HFFc6 (cell line): ENCODE measurements at regions not wholly inside any gene's neighbourhood (a gene's known extent, or its start where the extent isn't known, plus 50 kb on each side); places are given as distances from the start of the nearest gene placed in this dataset.

Experiments
- DNase-seq: peaks from one replicate; pipeline ENCODE4 v3.0.0-alpha.2; 2018
- H3K27ac Mint-ChIP-seq: 2 replicates; pipeline ENCODE4 v1.8.0; 2020; ENCODE audit warnings: mild to moderate bottlenecking, mixed read lengths
- H3K27me3 Mint-ChIP-seq: 2 replicates; pipeline ENCODE4 v1.8.0; 2021; ENCODE audit warnings: mild to moderate bottlenecking, moderate library complexity, mixed read lengths; ENCODE audit not compliant: insufficient read depth
- H3K36me3 Mint-ChIP-seq: 2 replicates; pipeline ENCODE4 v1.8.0; 2021; ENCODE audit warnings: low read depth, mixed read lengths
- H3K4me1 Mint-ChIP-seq: 2 replicates; pipeline ENCODE4 v1.8.0; 2020; ENCODE audit warnings: low read depth, mixed read lengths
- H3K4me3 Mint-ChIP-seq: 2 replicates; pipeline ENCODE4 v1.8.0; 2020; ENCODE audit warnings: mild to moderate bottlenecking, moderate library complexity, mixed read lengths
- H3K9me3 Mint-ChIP-seq: 2 replicates; pipeline ENCODE4 v1.8.0; 2020; ENCODE audit warnings: mild to moderate bottlenecking, mixed read lengths
- CTCF ChIP-seq: fragments of 200-600 bp; sonication (generic); IDR thresholded peaks from 2 replicates; pipeline ENCODE4 v1.5.0; 2021; ENCODE audit warnings: antibody characterized with exemption, mild to moderate bottlenecking

- TF ChIP-seq CTCF, result no peak
- Mint-ChIP-seq H3K27me3 (peaks cover 6% of the 10 kb centered on the region; the same call in 1 of the 2 replicates), H3K36me3 (no peaks in the 10 kb centered on the region), H3K4me1 (no peaks in the 10 kb centered on the region), H3K4me3 (no peak overlapping the region), H3K9me3 (0 out of 2 replicates have a peak, but pooled peaks cover 2% of the 10 kb centered on the region), H3K27ac (no peak overlapping the region)
- DNase-seq, result no peak
Measured at GRCh38 chr14:29056041-29056566, 289.5 kb downstream of the FOXG1 start.

- DNase-seq, result no peak
- H3K4me3 Mint-ChIP-seq, result no peak overlapping the region
- H3K27ac Mint-ChIP-seq, result no peak overlapping the region
- no peak for TF ChIP-seq CTCF
- H3K4me1 Mint-ChIP-seq, result no peaks in the 10 kb centered on the region
- H3K27me3 Mint-ChIP-seq, result peaks cover 1% of the 10 kb centered on the region; the same call in 1 of the 2 replicates
- H3K36me3 Mint-ChIP-seq, result no peaks in the 10 kb centered on the region
- H3K9me3 Mint-ChIP-seq, result no peaks in the 10 kb centered on the region
Measured at GRCh38 chr14:29061702-29062101, 295.1 kb downstream of the FOXG1 start.

GRCh38 chr14:29062466-29062865 lies 295.9 kb downstream of the FOXG1 start:
- Mint-ChIP-seq H3K36me3 (no peaks in the 10 kb centered on the region), H3K4me1 (no peaks in the 10 kb centered on the region), H3K4me3 (no peak overlapping the region), H3K27me3 (peaks cover 1% of the 10 kb centered on the region), H3K27ac (no peak overlapping the region), H3K9me3 (no peaks in the 10 kb centered on the region)
- no peak for TF ChIP-seq CTCF
- DNase-seq, result no peak

- Mint-ChIP-seq H3K27me3 (peaks cover 6% of the 10 kb centered on the region), H3K36me3 (no peaks in the 10 kb centered on the region), H3K27ac (no peak overlapping the region), H3K4me1 (no peaks in the 10 kb centered on the region), H3K9me3 (no peaks in the 10 kb centered on the region), H3K4me3 (no peak overlapping the region)
- DNase-seq, result no peak
- no peak for TF ChIP-seq CTCF
Measured at GRCh38 chr14:29062976-29063375, 296.4 kb downstream of the FOXG1 start.

- H3K36me3 Mint-ChIP-seq, result no peaks in the 10 kb centered on the region
- TF ChIP-seq CTCF, result no peak
- no peaks in the 10 kb centered on the region for H3K9me3 Mint-ChIP-seq
- DNase-seq, result no peak
- H3K27ac Mint-ChIP-seq, result no peak overlapping the region
- H3K4me1 Mint-ChIP-seq, result no peaks in the 10 kb centered on the region
- H3K27me3 Mint-ChIP-seq, result peaks cover 6% of the 10 kb centered on the region
- H3K4me3 Mint-ChIP-seq, result no peak overlapping the region
Measured at GRCh38 chr14:29064305-29064900, 297.8 kb downstream of the FOXG1 start.
